Activated naive CD8-positive, alpha-beta T cell treated with anti-CD3 and anti-CD28 coated beads, Interleukin-2, amount 10 ng/mL, durations not matched to agents 7 days and 5 days (primary cell): ENCODE measurements at regions not wholly inside any gene's neighbourhood (a gene's known extent, or its start where the extent isn't known, plus 50 kb on each side); places are given as distances from the start of the nearest gene placed in this dataset.
"Not testable (repeated sequence)": the region's sequence is repeated elsewhere in the genome, so short reads cannot be mapped to it uniquely, and the experiment has no call there.

Source experiments
- ATAC-seq: fragments of 150-1000 bp; cut with Tn5 transposase; one replicate; pipeline ENCODE4 v1.10.0; 2021; ENCODE audit warnings: low read depth, moderate library complexity
- POLR2A ChIA-PET: fragments of 350-600 bp; sonication (Branson Sonifier 250); formaldehyde crosslinking; loops from one replicate; lab custom pipeline; 2021; ENCODE audit warnings: antibody characterized with exemption; lab: Charles Lee
- DNase-seq: peaks from one replicate; pipeline ENCODE4 v3.0.0; 2021
- H3K27ac Mint-ChIP-seq: one replicate; pipeline ENCODE4 v1.8.0; 2022; ENCODE audit warnings: mild to moderate bottlenecking, mixed read lengths
- H3K27me3 Mint-ChIP-seq: one replicate; pipeline ENCODE4 v1.8.0; 2022; ENCODE audit warnings: mild to moderate bottlenecking, moderate library complexity, mixed read lengths
- H3K36me3 Mint-ChIP-seq: one replicate; pipeline ENCODE4 v1.8.0; 2021; ENCODE audit warnings: mild to moderate bottlenecking, mixed read lengths
- H3K4me1 Mint-ChIP-seq: one replicate; pipeline ENCODE4 v1.8.0; 2021; ENCODE audit warnings: mixed read lengths
- H3K4me3 Mint-ChIP-seq: one replicate; pipeline ENCODE4 v1.8.0; 2022; ENCODE audit warnings: mild to moderate bottlenecking, moderate library complexity, mixed read lengths
- H3K9me3 Mint-ChIP-seq: one replicate; pipeline ENCODE4 v1.8.0; 2021; ENCODE audit warnings: mixed read lengths

GRCh38 chr10:44258019-44258418 is 126.9 kb downstream of the CXCL12 start:
- Mint-ChIP-seq H3K27me3 (peaks cover 2% of the 10 kb centered on the region), H3K27ac (no peak overlapping the region), H3K4me3 (no peak overlapping the region), H3K4me1 (no peaks in the 10 kb centered on the region), H3K9me3 (no peaks in the 10 kb centered on the region), H3K36me3 (no peaks in the 10 kb centered on the region)
- no peak for ATAC-seq
- POLR2A ChIA-PET, result no interaction called here
- no peak for DNase-seq

DNA sequence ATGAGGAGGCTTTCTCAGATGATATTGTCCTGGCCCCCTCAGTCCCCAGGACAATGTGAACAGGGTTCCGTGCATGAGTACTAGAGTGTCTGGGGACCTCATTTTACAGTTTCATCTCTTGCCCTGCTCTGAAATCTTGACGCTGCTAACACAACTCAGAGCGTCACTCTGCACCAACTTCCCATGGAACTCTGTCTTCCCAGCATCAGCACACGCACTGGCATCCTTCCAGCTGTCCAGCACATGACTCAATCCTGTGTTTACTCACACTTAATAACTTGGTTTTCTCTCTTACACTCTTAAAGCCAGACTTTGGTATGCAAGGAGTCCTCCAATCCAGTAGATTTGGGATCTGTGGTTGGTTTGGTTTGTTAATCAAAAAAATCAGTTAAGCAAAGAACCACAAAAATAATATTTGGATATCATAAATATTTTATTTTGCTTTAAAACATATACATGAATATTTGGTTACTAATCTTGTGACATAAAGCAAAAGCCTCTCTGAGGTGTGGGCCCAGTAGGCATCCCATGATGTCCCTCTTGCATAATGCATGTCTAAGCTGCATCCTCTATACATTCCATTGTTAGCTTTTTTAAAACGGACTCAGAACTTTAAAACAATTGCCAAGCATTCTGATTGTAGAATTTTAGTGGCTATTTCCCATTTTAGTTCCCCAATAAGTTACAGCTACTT is 131.0 kb downstream of the CXCL12 start:
- Mint-ChIP-seq H3K36me3 (no peaks in the 10 kb centered on the region), H3K27me3 (peaks cover 2% of the 10 kb centered on the region), H3K9me3 (peaks cover 1% of the 10 kb centered on the region), H3K4me3 (no peak overlapping the region), H3K4me1 (no peaks in the 10 kb centered on the region), H3K27ac (no peak overlapping the region)
- ATAC-seq (no peak), DNase-seq (no peak)
- POLR2A ChIA-PET, result no interaction called here

- ATAC-seq, H3K4me3 Mint-ChIP-seq, H3K36me3 Mint-ChIP-seq, POLR2A ChIA-PET, H3K27me3 Mint-ChIP-seq, DNase-seq, H3K4me1 Mint-ChIP-seq, H3K9me3 Mint-ChIP-seq, H3K27ac Mint-ChIP-seq: not testable (repeated sequence)
Observed at GRCh38 chr10:44252631-44253030, 132.3 kb downstream of the CXCL12 start.

DNA sequence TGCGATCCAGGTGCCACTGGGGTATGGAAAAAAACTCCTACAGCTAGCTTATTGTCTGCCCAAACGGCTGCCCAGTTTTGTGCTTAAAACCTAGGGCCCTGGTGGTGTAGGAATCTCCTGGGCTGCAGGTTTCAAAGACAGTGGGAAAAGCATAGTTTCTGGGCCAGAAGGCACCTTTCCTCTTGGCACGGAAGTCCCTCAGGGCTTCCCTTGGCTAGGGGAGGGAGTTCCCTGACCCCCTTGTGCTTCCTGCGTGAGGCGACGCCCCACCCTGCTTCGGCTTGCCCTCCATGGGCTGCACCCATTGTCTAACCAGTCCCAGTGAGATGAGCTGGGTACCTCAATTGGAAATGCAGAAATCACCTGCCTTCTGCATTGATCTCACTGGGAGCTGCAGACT is 135.0 kb downstream of the CXCL12 start:
- ATAC-seq, H3K4me1 Mint-ChIP-seq, H3K4me3 Mint-ChIP-seq, POLR2A ChIA-PET, DNase-seq, H3K36me3 Mint-ChIP-seq, H3K27me3 Mint-ChIP-seq, H3K27ac Mint-ChIP-seq: not testable (repeated sequence)
- H3K9me3 Mint-ChIP-seq, result peaks cover 10% of the 10 kb centered on the region

DNA sequence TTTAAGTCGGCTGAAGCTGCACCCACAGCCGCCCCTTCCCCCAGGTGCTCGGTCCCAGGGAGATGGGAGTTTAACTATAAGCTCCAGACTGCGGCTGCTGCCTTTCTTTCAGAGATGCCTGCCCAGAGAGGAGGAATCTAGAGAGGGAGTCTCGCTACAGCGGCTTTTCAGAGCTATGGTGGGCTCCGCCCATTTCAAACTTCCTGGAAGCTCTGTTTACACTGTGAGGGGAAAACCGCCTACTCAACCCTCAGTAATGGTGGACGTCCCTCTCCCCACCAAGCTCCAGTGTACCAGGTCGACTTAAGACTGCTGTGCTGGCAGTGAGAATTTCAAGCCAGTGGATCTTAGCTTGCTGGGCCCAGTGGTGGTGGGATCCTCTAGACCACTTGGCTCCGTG is 135.4 kb downstream of the CXCL12 start:
- no peak for ATAC-seq
- Mint-ChIP-seq H3K27me3 (peaks cover 2% of the 10 kb centered on the region), H3K36me3 (no peaks in the 10 kb centered on the region), H3K4me1 (no peaks in the 10 kb centered on the region), H3K27ac (no peak overlapping the region), H3K4me3 (no peak overlapping the region), H3K9me3 (peaks cover 10% of the 10 kb centered on the region)
- POLR2A ChIA-PET, result no interaction called here
- DNase-seq, result no peak

GRCh38 chr10:44246700-44247099 is 138.2 kb downstream of the CXCL12 start:
- H3K36me3 Mint-ChIP-seq, POLR2A ChIA-PET, ATAC-seq, H3K27ac Mint-ChIP-seq, DNase-seq, H3K4me1 Mint-ChIP-seq, H3K4me3 Mint-ChIP-seq, H3K27me3 Mint-ChIP-seq: not testable (repeated sequence)
- H3K9me3 Mint-ChIP-seq, result peaks cover 15% of the 10 kb centered on the region

DNA sequence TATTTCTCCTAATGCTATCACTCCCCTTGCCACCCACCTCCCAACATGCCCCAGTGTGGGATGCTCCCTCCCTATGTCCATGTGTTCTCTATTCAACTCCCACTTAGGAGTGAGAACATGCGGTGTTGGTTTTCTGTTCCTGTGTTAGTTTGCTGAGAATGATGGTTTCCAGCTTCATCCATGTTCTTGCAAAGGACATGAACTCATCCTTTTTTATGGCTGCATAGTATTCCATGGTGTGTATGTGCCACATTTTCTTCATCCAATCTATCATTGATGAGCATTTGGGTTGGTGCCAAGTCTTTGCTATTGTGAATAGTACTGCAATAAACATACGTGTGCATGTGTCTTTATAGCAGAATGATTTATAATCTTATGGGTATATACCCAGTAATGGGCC is 138.6 kb downstream of the CXCL12 start:
- POLR2A ChIA-PET, DNase-seq, H3K27ac Mint-ChIP-seq, H3K4me1 Mint-ChIP-seq, H3K36me3 Mint-ChIP-seq, H3K4me3 Mint-ChIP-seq, ATAC-seq, H3K27me3 Mint-ChIP-seq: not testable (repeated sequence)
- H3K9me3 Mint-ChIP-seq, result peaks cover 15% of the 10 kb centered on the region

DNA sequence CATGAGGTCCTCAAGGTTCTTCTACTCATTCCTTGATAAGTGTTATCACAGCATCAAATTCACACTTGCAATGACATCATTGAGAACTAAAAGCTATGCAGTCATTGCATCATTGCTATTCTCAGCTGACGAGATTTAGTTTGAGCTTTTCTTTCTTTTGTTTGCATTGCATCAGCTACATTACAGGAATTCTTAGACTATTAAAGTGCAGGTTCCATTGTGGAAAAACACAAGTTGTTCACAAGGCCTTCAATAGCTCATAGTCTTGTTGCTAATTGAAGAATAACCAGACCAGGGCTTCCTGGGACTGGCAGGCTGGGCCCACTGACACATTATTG is 139.3 kb downstream of the CXCL12 start:
- POLR2A ChIA-PET, result no interaction called here
- H3K4me1 Mint-ChIP-seq, result no peaks in the 10 kb centered on the region

GRCh38 chr10:44244745-44245600 is 139.9 kb downstream of the CXCL12 start:
- POLR2A ChIA-PET, result no interaction called here
- Mint-ChIP-seq H3K36me3 (no peaks in the 10 kb centered on the region), H3K27me3 (peaks cover 2% of the 10 kb centered on the region), H3K4me1 (no peaks in the 10 kb centered on the region), H3K27ac (no peak overlapping the region), H3K4me3 (no peak overlapping the region), H3K9me3 (peaks cover 15% of the 10 kb centered on the region)
- ATAC-seq (no peak), DNase-seq (no peak)

More for the DNA sequence above, 139.3 kb downstream of the CXCL12 start:
- Mint-ChIP-seq H3K27me3 (peaks cover 2% of the 10 kb centered on the region), H3K4me3 (no peak overlapping the region), H3K9me3 (peaks cover 15% of the 10 kb centered on the region), H3K36me3 (no peaks in the 10 kb centered on the region), H3K27ac (no peak overlapping the region)
- ATAC-seq (no peak), DNase-seq (no peak)

GRCh38 chr10:44243851-44244510 is 140.9 kb downstream of the CXCL12 start:
- peaks cover 16% of the 10 kb centered on the region for H3K9me3 Mint-ChIP-seq
- peaks cover 2% of the 10 kb centered on the region for H3K27me3 Mint-ChIP-seq
- DNase-seq (no peak), ATAC-seq (no peak)
- H3K4me3 Mint-ChIP-seq, result no peak overlapping the region
- POLR2A ChIA-PET, result no interaction called here
- H3K27ac Mint-ChIP-seq, result no peak overlapping the region
- no peaks in the 10 kb centered on the region for H3K36me3 Mint-ChIP-seq
- H3K4me1 Mint-ChIP-seq, result no peaks in the 10 kb centered on the region

DNA sequence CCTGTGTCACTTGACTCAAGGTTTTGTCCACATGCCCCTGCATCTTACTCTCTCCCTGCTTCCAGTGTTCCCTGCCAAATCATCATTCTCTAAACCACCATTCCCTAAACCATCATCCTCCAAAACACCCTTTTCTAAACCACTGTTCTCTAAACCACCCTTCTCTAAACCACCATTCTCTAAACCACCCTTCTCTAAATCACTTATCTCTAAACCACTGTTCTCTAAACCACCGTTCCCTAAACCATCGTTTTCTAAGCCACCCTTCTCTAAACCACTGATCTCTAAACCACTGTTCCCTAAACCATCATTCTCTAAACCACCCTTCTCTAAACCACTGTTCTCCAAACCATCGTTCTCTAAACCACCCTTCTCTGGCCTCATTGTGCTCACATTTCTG is 142.1 kb downstream of the CXCL12 start:
- no peak for DNase-seq
- POLR2A ChIA-PET, result no interaction called here
- no peaks in the 10 kb centered on the region for H3K4me1 Mint-ChIP-seq
- H3K27me3 Mint-ChIP-seq, result no peaks in the 10 kb centered on the region
- H3K36me3 Mint-ChIP-seq, result no peaks in the 10 kb centered on the region
- no peak overlapping the region for H3K4me3 Mint-ChIP-seq
- H3K27ac Mint-ChIP-seq, result no peak overlapping the region
- ATAC-seq, result no peak
- peaks cover 14% of the 10 kb centered on the region for H3K9me3 Mint-ChIP-seq

GRCh38 chr10:44242091-44242490 is 142.8 kb downstream of the CXCL12 start:
- Mint-ChIP-seq H3K36me3 (no peaks in the 10 kb centered on the region), H3K9me3 (peaks cover 11% of the 10 kb centered on the region), H3K27me3 (no peaks in the 10 kb centered on the region), H3K27ac (no peak overlapping the region), H3K4me1 (no peaks in the 10 kb centered on the region), H3K4me3 (no peak overlapping the region)
- POLR2A ChIA-PET, result no interaction called here
- DNase-seq, result no peak
- ATAC-seq, result no peak

DNA sequence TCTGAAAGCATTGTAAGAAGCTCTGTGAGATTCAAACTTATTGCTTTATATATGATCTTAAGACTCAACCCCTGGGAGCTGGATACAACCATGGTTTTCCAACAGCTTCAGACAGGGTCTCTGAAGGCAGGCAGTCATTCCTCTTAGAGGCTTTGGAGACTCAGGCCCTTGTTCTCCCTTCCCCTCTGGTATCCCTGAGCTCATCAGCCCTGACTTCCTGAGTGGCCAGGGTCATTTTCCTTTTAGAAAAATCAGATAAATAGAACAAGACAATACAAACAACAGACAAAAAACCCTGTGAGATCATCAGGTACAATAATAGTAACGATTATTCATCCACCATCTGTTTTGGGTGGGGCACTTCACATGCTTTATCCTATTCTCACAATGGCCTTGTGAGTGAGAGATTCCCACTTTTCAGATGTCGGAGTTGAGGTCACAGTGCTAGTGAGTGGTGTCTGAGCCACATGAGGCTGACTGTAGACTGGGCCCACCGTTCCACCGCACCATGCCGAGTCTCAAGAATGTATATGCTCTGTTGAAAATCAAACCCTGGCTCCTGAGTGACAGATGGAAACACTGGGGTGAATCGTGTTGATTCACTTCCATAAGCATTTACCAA is 144.2 kb downstream of the CXCL12 start:
- H3K9me3 Mint-ChIP-seq, result peaks cover 7% of the 10 kb centered on the region
- POLR2A ChIA-PET, result no interaction called here
- no peaks in the 10 kb centered on the region for H3K4me1 Mint-ChIP-seq
- H3K27me3 Mint-ChIP-seq, result no peaks in the 10 kb centered on the region
- ATAC-seq, result no peak
- H3K36me3 Mint-ChIP-seq, result no peaks in the 10 kb centered on the region
- no peak overlapping the region for H3K4me3 Mint-ChIP-seq
- no peak overlapping the region for H3K27ac Mint-ChIP-seq
- DNase-seq, result no peak
